GM12865 (cell line): ENCODE measurements at regions not wholly inside any gene's neighbourhood (a gene's known extent, or its start where the extent isn't known, plus 50 kb on each side); places are given as distances from the start of the nearest gene placed in this dataset.

Source experiments
- DNase-seq: peaks from one replicate; pipeline ENCODE4 v3.0.0; 2010; ENCODE audit warnings: low read depth
- H3K4me3 ChIP-seq: 2 replicates; pipeline ENCODE4 v1.5.1; 2011; ENCODE audit warnings: mild to moderate bottlenecking, low read depth, low read length, control low read depth
- CTCF ChIP-seq: IDR thresholded peaks from 2 replicates; pipeline ENCODE4 v1.5.1; 2011; ENCODE audit warnings: low read length, control low read depth, low read depth, inconsistent platforms; ENCODE audit not compliant: insufficient read depth; ENCODE audit errors: missing control alignments

- no peak for TF ChIP-seq CTCF
- no peak overlapping the region for H3K4me3 ChIP-seq
- DNase-seq, result no peak
These were observed 196.0 kb downstream of the RBFOX3 start for GRCh38 chr17:79414793-79415211.

GRCh38 chr17:79414063-79414792, 196.6 kb downstream of the RBFOX3 start:
- DNase-seq, result no peak
- no peak for TF ChIP-seq CTCF
- H3K4me3 ChIP-seq, result no peak overlapping the region

- TF ChIP-seq CTCF, result no peak
- no peak for DNase-seq
- H3K4me3 ChIP-seq, result no peak overlapping the region
These were observed 197.2 kb downstream of the RBFOX3 start for GRCh38 chr17:79413611-79414010.

GRCh38 chr17:79412886-79413390, 197.9 kb downstream of the RBFOX3 start:
- H3K4me3 ChIP-seq, result no peak overlapping the region
- TF ChIP-seq CTCF, result no peak
- no peak for DNase-seq

GRCh38 chr17:79412110-79412509, 198.7 kb downstream of the RBFOX3 start:
- DNase-seq, result no peak
- no peak for TF ChIP-seq CTCF
- no peak overlapping the region for H3K4me3 ChIP-seq

GRCh38 chr17:79411419-79411818, 199.4 kb downstream of the RBFOX3 start:
- no peak for DNase-seq
- no peak for TF ChIP-seq CTCF
- no peak overlapping the region for H3K4me3 ChIP-seq

- TF ChIP-seq CTCF, result no peak
- no peak overlapping the region for H3K4me3 ChIP-seq
- no peak for DNase-seq
These were observed 200.2 kb downstream of the RBFOX3 start for GRCh38 chr17:79410681-79411080.
